ENCODE measurements at regions not wholly inside any gene's neighbourhood (a gene's known extent, or its start where the extent isn't known, plus 50 kb on each side); places are given as distances from the start of the nearest gene placed in this dataset.

DNA sequence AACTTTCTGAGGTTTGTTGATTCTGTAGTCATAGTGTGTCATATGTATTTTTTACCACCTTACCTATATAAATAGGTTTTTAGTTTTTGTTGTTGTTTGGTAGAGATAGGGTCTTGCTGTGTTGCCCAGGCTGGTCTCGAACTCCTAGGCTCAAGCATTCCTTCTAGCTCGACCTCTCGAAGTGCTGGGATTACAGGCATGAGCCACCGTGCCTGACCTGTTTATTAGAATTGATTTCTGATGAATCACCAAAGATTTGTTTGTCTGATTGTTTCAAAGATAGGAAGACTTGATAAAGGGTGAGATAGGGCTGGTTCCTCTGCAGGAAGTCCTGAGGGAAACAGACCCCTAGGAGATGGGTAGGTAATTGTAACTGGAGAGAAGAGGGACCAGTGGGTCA is 481.6 kb downstream of the PCNX1 start:
- TF ChIP-seq, protein P1, sequence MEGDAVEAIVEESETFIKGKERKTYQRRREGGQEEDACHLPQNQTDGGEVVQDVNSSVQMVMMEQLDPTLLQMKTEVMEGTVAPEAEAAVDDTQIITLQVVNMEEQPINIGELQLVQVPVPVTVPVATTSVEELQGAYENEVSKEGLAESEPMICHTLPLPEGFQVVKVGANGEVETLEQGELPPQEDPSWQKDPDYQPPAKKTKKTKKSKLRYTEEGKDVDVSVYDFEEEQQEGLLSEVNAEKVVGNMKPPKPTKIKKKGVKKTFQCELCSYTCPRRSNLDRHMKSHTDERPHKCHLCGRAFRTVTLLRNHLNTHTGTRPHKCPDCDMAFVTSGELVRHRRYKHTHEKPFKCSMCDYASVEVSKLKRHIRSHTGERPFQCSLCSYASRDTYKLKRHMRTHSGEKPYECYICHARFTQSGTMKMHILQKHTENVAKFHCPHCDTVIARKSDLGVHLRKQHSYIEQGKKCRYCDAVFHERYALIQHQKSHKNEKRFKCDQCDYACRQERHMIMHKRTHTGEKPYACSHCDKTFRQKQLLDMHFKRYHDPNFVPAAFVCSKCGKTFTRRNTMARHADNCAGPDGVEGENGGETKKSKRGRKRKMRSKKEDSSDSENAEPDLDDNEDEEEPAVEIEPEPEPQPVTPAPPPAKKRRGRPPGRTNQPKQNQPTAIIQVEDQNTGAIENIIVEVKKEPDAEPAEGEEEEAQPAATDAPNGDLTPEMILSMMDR (conservative IDR thresholded peaks at IDR 0.05; ENCODE audit: low read length) = no peak
- H3K4me3 ChIP-seq (ENCODE audit: low read length) = no peak overlapping the region
- no peak for DNase-seq (ENCODE audit: low read depth)

DNA sequence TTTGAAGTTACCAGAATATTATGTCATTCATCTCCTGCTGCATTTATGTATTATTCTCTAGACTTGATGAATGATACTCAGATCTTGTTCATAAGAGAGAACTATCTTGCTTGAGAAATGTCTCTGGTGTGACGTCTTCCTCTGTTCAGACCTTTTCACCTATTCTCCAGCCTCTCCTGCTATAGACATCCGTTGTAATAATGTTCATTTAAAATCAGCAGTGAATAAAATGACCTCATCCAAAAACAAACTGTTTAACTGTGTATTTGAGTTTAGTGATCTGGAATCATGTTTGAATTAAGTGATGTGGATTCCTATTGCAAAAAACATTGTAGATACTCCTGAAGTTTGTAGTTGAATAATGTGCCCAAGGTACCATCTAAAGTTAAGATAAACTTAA is 487.1 kb downstream of the PCNX1 start:
- DNase-seq (ENCODE audit: low read depth) = no peak
- TF ChIP-seq, protein P1 (conservative IDR thresholded peaks at IDR 0.05; ENCODE audit: low read length) = no peak
- H3K4me3 ChIP-seq (ENCODE audit: low read length) = no peak overlapping the region

DNA sequence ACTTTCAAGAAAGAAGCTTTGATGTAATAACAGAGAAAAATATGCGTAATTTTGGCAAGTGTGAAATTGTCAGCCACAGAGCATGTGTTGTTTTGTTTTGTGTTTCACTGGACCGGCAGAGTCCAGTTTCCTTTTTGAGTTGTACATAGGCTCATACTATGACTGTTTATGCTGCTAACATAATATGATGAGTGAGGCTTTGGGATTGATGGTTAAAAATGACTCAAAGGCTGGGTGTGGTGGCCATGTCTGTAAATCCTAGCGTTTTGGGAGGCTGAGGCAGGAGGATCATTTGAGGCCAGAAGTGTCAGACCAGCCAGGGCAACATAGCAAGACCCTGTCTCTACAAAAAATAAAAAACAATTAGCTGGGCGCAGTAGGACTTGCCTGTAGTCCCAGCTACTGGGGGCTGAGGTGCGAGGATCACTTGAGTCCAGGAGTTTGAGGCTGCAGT is 487.9 kb downstream of the PCNX1 start:
- no peak overlapping the region for H3K4me3 ChIP-seq (ENCODE audit: low read length)
- peak; percentile 86 for DNase-seq (ENCODE audit: low read depth)
- TF ChIP-seq, protein P1 (conservative IDR thresholded peaks at IDR 0.05; ENCODE audit: low read length) = no peak

DNA sequence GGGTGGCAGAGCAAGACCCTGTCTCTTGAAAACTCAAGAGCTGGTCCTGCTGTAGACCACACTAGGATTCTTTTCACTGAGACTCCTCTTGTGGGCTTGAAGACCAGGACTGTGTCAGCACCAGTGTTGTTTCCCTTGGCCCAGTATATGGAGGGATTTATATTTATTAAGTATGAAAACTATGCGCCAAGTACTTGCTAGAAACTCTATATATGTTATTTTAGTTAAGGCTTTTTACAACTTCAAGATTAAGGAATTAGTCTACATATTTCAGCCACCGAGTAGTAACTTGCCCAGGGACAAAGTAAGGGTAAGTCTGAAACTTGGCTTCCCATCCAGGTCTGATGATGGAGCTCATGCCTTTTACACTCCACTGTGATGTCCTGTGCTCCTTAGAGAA is 488.4 kb downstream of the PCNX1 start:
- DNase-seq (ENCODE audit: low read depth) = no peak
- H3K4me3 ChIP-seq (ENCODE audit: low read length) = no peak overlapping the region
- TF ChIP-seq, protein P1 (conservative IDR thresholded peaks at IDR 0.05; ENCODE audit: low read length) = no peak

DNA sequence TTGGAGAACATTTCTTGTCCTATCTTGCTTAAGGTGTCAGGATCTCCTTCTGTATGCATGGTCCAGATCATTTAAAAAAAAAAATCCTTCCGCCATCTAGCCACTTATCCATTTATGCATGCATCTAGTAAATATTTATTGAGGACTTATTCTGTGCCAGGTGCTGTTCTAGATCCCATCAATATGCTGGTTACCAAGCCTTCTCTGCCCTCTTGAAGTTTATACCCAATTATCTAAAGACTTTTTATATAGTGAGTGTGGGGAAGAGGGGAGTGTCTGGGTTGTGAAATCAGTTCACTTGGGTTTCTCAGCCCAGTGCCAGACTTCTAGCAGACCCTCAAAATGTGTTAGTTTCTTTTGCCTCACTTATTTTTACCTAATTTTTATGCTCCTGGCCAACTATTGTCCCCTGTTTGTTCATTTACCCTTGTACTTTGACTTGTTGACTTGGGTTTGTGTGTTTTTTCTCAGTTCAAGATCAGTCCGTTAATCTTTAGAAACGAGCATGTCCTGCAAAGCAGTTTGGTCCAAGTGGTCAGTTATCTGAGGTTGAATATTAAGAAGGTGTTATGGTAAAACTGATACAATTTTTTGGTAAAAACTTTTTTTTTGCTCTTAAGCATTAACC is 488.9 kb downstream of the PCNX1 start:
- TF ChIP-seq, protein P1 (conservative IDR thresholded peaks at IDR 0.05; ENCODE audit: low read length) = no peak
- DNase-seq (ENCODE audit: low read depth) = no peak
- no peak overlapping the region for H3K4me3 ChIP-seq (ENCODE audit: low read length)

DNA sequence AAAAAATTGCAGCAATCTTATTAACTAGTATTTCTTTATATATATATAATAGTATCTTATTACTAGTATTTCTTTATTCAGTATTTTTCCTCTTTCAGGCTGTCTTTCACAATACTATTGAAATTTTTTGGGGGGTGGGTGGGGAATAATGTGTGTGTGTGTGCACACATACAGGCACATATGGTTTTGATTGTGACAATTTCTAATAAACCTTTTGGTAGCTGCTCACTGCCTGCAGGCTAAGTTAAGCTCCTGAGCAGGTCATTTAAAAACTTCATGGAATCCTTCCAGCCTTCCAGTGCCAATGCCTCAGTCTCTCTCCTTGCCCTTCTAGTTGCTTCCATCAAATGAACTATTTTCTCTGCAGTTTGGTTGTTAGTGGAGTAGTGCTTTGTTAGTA is 490.1 kb downstream of the PCNX1 start:
- TF ChIP-seq, protein P1 (conservative IDR thresholded peaks at IDR 0.05; ENCODE audit: low read length) = no peak
- peak; percentile 59 for DNase-seq (ENCODE audit: low read depth)
- H3K4me3 ChIP-seq (ENCODE audit: low read length) = no peak overlapping the region

DNA sequence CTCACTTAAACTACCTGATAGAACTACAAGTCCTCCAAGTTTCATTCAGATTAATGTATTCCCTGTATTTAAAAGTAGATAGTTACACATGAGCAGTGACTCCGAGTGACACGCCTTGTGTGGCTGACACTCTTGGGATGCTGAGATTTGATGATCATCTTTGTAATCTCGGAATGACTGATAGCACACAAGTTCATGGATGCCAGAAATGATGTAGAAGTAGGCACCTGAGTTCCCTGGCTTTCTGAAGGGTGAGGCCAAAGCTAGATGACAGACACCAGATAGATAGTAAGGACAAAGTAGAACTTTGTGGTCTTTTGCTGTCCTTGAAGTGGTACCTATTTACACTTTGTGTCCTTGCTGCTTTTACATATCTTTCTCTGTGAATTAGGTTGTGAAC is 491.2 kb downstream of the PCNX1 start:
- DNase-seq (ENCODE audit: low read depth) = no peak
- H3K4me3 ChIP-seq (ENCODE audit: low read length) = no peak overlapping the region
- TF ChIP-seq, protein P1 (conservative IDR thresholded peaks at IDR 0.05; ENCODE audit: low read length) = no peak
